ENCODE measurements at regions not wholly inside any gene's neighbourhood (a gene's known extent, or its start where the extent isn't known, plus 50 kb on each side); places are given as distances from the start of the nearest gene placed in this dataset.

GRCh38 chr3:73757536-73757935 lies 132.8 kb upstream of the PDZRN3 start:
- TF ChIP-seq NR2C2 (IDR thresholded peaks at IDR 0.05; ENCODE audit: borderline replicate concordance, control insufficient read depth, insufficient read length, low read depth) (no peak), ATF2 (IDR thresholded peaks at IDR 0.05; ENCODE audit: low read length) (no peak), CTCF (IDR thresholded peaks at IDR 0.05 in 2 of 3, conservative IDR thresholded peaks at IDR 0.05 in 1 of 3; ENCODE audit: control insufficient read depth in 2 of 3, extremely low read depth in 1 of 3, insufficient read depth in 1 of 3, low read depth in 3 of 3, low read length in 3 of 3) (no peak), POLR2A (IDR thresholded peaks at IDR 0.05; ENCODE audit: low read depth, low read length) (no peak), CBX3 (IDR thresholded peaks at IDR 0.05; ENCODE audit: borderline replicate concordance, low read depth) (no peak), ZNF207 (IDR thresholded peaks at IDR 0.05; ENCODE audit: borderline replicate concordance) (no peak), EP300 (IDR thresholded peaks at IDR 0.05; ENCODE audit: borderline replicate concordance in 1 of 2, control insufficient read depth in 1 of 2, low read depth in 2 of 2, low read length in 2 of 2) (no peak), NRF1 (conservative IDR thresholded peaks at IDR 0.05; ENCODE audit: low read depth, low read length) (no peak), JUND (IDR thresholded peaks at IDR 0.05; ENCODE audit: low read depth, low read length) (no peak)

All from GM12878 (cell line).